ENCODE measurements at regions not wholly inside any gene's neighbourhood (a gene's known extent, or its start where the extent isn't known, plus 50 kb on each side); places are given as distances from the start of the nearest gene placed in this dataset.

DNA sequence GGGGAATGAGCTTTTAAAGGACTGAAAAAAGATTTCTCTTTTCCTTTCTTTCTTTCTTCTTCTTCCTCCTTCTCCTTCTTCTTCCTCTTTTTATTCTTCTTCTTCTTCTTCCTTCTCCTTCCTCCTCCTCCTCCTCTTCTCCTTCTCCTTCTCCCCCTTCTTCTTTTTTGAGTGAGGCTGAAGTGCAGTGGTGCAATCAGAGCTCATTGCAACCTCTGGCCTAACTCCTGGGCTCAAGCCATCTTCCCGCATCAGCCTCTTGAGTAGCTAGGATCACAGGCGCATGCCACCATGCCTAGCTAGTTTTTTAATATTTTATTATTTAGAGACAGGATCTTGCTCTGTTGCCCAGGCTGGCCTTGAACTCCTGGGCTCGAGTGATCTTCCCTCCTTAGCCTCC lies 120.9 kb upstream of the KL start:
- no peaks in the 10 kb centered on the region for H3K4me1 ChIP-seq
- H3K4me2 ChIP-seq (ENCODE audit: low read length), result no peak overlapping the region
- TF ChIP-seq, protein P1, sequence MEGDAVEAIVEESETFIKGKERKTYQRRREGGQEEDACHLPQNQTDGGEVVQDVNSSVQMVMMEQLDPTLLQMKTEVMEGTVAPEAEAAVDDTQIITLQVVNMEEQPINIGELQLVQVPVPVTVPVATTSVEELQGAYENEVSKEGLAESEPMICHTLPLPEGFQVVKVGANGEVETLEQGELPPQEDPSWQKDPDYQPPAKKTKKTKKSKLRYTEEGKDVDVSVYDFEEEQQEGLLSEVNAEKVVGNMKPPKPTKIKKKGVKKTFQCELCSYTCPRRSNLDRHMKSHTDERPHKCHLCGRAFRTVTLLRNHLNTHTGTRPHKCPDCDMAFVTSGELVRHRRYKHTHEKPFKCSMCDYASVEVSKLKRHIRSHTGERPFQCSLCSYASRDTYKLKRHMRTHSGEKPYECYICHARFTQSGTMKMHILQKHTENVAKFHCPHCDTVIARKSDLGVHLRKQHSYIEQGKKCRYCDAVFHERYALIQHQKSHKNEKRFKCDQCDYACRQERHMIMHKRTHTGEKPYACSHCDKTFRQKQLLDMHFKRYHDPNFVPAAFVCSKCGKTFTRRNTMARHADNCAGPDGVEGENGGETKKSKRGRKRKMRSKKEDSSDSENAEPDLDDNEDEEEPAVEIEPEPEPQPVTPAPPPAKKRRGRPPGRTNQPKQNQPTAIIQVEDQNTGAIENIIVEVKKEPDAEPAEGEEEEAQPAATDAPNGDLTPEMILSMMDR (IDR thresholded peaks at IDR 0.05), result no peak
- no peak overlapping the region for H3K27ac ChIP-seq
- H3K4me3 ChIP-seq (ENCODE audit: low read depth, low read length), result no peak overlapping the region
- no peaks in the 10 kb centered on the region for H3K79me2 ChIP-seq
- H3K9me3 ChIP-seq (ENCODE audit: control insufficient read depth, low read length), result no peaks in the 10 kb centered on the region
- H3K9ac ChIP-seq, result no peak overlapping the region
- no peaks in the 10 kb centered on the region for H3K36me3 ChIP-seq (ENCODE audit: control insufficient read depth, insufficient read depth, low read length)
- no peak overlapping the region for H2AFZ ChIP-seq
- H3K27me3 ChIP-seq (ENCODE audit: control insufficient read depth, insufficient read depth, low read length), result no peaks in the 10 kb centered on the region

DNA sequence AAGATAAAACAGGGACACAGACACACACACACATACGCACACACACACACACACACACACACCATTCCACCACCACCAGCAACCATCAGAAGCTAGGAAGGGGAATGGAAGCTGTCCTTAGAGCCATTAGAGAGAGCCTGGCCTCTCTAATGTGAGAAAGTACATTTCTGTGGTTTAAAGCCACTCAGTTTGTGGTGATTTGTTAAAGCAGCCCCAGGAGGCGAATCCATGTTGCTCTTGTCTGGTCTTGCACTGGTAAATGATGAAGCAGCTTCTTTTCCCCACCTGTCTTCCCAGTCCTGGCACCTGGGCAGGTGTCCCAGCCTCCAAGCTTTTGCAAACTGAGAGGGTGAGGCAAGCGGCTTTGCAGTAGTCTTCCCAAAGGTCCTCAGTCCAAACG lies 118.9 kb upstream of the KL start:
- H3K4me1 ChIP-seq, result no peaks in the 10 kb centered on the region

DNA sequence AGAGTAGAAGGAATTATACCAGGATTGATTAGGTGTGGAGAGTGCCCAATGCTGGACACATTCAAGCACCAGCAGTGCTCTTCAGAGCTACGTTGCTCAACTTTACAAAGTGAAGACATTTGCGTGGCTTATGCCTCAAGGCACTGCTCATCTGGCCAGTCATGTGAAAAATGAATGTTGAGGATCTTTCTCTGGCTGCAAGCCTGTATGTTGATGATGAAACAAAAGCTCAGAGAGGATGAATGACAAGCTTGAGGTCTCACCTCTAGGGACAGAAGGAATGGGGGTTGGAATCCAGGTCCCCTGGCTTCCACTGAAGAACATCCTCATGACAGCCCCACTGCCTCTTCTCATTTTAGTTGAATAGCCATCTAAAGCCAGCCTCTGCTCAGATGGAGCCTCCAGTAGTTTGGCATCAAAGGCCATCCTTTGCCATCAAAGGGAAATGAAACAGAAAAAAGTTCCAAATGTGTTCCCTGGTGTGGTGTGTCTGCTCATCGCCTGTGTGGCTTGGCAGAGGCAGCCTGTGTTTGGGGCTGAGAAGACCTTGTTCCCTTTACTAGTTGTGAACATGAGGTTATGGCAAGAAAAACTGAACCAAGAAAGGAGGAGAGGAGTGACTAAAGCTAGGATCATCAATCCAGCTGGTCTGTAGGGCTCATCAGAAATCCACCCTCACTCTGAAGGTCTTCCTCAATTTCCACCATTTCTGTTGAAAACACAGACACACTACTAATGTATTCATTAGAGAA lies 114.0 kb upstream of the KL start:
- no peak overlapping the region for H3K9ac ChIP-seq
- TF ChIP-seq, protein P1 (IDR thresholded peaks at IDR 0.05), result no peak
- no peaks in the 10 kb centered on the region for H3K36me3 ChIP-seq (ENCODE audit: control insufficient read depth, insufficient read depth, low read length)
- H3K27ac ChIP-seq, result no peak overlapping the region
- no peak overlapping the region for H3K4me3 ChIP-seq (ENCODE audit: low read depth, low read length)
- no peak overlapping the region for H3K4me2 ChIP-seq (ENCODE audit: low read length)
- no peaks in the 10 kb centered on the region for H3K27me3 ChIP-seq (ENCODE audit: control insufficient read depth, insufficient read depth, low read length)
- H3K79me2 ChIP-seq, result no peaks in the 10 kb centered on the region
- H2AFZ ChIP-seq, result no peak overlapping the region
- no peaks in the 10 kb centered on the region for H3K9me3 ChIP-seq (ENCODE audit: control insufficient read depth, low read length)
- no peaks in the 10 kb centered on the region for H3K4me1 ChIP-seq

More for the DNA sequence above, 118.9 kb upstream of the KL start:
- Histone ChIP-seq H3K79me2 (no peaks in the 10 kb centered on the region), H3K27me3 (ENCODE audit: control insufficient read depth, insufficient read depth, low read length) (no peaks in the 10 kb centered on the region), H3K9ac (no peak overlapping the region), H3K4me2 (ENCODE audit: low read length) (no peak overlapping the region), H2AFZ (no peak overlapping the region), H3K27ac (no peak overlapping the region), H3K36me3 (ENCODE audit: control insufficient read depth, insufficient read depth, low read length) (no peaks in the 10 kb centered on the region), H3K4me3 (ENCODE audit: low read depth, low read length) (no peak overlapping the region), H3K9me3 (ENCODE audit: control insufficient read depth, low read length) (no peaks in the 10 kb centered on the region)
- TF ChIP-seq, protein P1 (IDR thresholded peaks at IDR 0.05), result no peak

DNA sequence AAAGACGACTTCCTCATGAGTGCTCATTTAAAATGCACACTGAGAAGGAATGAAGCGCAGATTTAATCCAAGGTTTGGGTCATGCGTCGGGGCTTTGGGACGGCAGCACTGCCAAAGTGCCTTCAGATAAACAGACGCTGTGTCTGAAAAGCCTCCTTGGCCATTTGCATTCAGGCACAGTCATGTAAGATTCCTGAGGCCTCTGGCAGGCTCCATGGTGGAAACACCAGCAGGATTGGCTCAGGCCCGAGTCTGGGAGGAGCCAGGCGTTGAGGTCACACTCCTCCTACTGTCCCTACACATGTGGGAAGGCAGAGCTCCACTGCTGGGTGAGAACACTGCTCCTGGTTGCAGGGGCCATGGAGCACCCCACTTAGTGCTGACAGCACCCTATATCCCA lies 113.3 kb upstream of the KL start:
- Histone ChIP-seq H2AFZ (no peak overlapping the region), H3K9me3 (ENCODE audit: control insufficient read depth, low read length) (no peaks in the 10 kb centered on the region), H3K4me3 (ENCODE audit: low read depth, low read length) (no peak overlapping the region), H3K9ac (no peak overlapping the region), H3K4me2 (ENCODE audit: low read length) (no peak overlapping the region), H3K27me3 (ENCODE audit: control insufficient read depth, insufficient read depth, low read length) (no peaks in the 10 kb centered on the region), H3K79me2 (no peaks in the 10 kb centered on the region), H3K4me1 (no peaks in the 10 kb centered on the region), H3K36me3 (ENCODE audit: control insufficient read depth, insufficient read depth, low read length) (no peaks in the 10 kb centered on the region), H3K27ac (no peak overlapping the region)
- TF ChIP-seq, protein P1 (IDR thresholded peaks at IDR 0.05), result no peak

DNA sequence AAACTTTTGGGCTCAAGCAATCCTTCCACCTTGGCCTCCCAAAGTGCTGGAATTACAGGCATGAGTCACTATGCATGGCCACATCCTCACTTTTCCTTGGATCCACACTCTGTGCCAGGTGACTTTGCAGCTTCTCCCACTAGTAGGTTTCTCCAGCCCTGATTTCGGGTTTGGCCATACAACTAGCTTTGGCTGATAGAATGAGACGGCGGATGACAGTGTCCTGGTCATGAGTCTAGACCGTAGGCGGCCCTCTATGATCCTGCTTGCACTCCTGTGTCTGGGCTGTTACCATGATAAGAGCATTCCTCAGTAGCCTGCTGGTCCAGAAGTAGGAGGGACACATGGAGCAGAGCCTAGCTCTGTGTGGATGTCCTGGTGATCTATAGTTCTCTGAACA lies 112.5 kb upstream of the KL start:
- Histone ChIP-seq H3K36me3 (ENCODE audit: control insufficient read depth, insufficient read depth, low read length) (no peaks in the 10 kb centered on the region), H3K27me3 (ENCODE audit: control insufficient read depth, insufficient read depth, low read length) (no peaks in the 10 kb centered on the region), H3K4me1 (no peaks in the 10 kb centered on the region), H3K27ac (no peak overlapping the region), H3K79me2 (no peaks in the 10 kb centered on the region), H3K9ac (no peak overlapping the region), H3K4me3 (ENCODE audit: low read depth, low read length) (no peak overlapping the region), H3K9me3 (ENCODE audit: control insufficient read depth, low read length) (no peaks in the 10 kb centered on the region), H3K4me2 (ENCODE audit: low read length) (no peak overlapping the region), H2AFZ (no peak overlapping the region)
- TF ChIP-seq, protein P1 (IDR thresholded peaks at IDR 0.05), result no peak
